Endothelial cell of umbilical vein (primary cell): ENCODE measurements at regions not wholly inside any gene's neighbourhood (a gene's known extent, or its start where the extent isn't known, plus 50 kb on each side); places are given as distances from the start of the nearest gene placed in this dataset.
"Not testable (repeated sequence)": the region's sequence is repeated elsewhere in the genome, so short reads cannot be mapped to it uniquely, and the experiment has no call there.

Experiments
- BruUV-seq: library from RNA; stranded (reverse); fragments of 400-500 nt; replicated peaks from 2 replicates; lab custom pipeline; 2021; lab: Mats Ljungman, UMichigan
- CTCF ChIA-PET: fragments of 300-600, 350-600 bp; sonication (Branson Sonifier 250); formaldehyde crosslinking; loops from one replicate; lab custom pipeline; 2021; ENCODE audit warnings: antibody characterized with exemption, inconsistent platforms; lab: Charles Lee
- POLR2A ChIA-PET: fragments of 300-600, 350-600 bp; sonication (Branson Sonifier 250); formaldehyde crosslinking; loops from one replicate; lab custom pipeline; 2021; ENCODE audit warnings: antibody characterized with exemption, inconsistent platforms; lab: Charles Lee
- DNase-seq: peaks from one replicate; pipeline ENCODE4 v3.0.0-alpha.2; 2011; ENCODE audit warnings: low read depth, low spot score
- FAIRE-seq: peaks from 2 replicates; lab custom pipeline; 2011; peaks lifted over from hg19 to GRCh38; lab: Jason Lieb, UNC
- H2AFZ ChIP-seq: 2 replicates; pipeline ENCODE4 v1.6.0; 2012; ENCODE audit warnings: low read depth, low read length, control low read depth, inconsistent platforms
- H3K27ac ChIP-seq: 2 replicates; pipeline ENCODE4 v1.5.1; 2011; ENCODE audit warnings: low read depth, mild to moderate bottlenecking, control low read depth, low read length, moderate library complexity; ENCODE audit not compliant: insufficient read depth
- H3K27me3 ChIP-seq, 2 experiments: 2 replicates each; pipeline versions ENCODE4 v1.6.0 to v1.6.1; 2011; ENCODE audit warnings: low read length in 2 of 2, mixed read lengths in 1 of 2; ENCODE audit not compliant: control insufficient read depth in 2 of 2, insufficient read depth in 2 of 2
- H3K36me3 ChIP-seq, 2 experiments: 2 replicates in 1 of 2; 3 replicates in 1 of 2; pipeline ENCODE4 v1.5.1; 2011; ENCODE audit warnings: low read length in 2 of 2, mild to moderate bottlenecking in 1 of 2, moderate library complexity in 1 of 2; ENCODE audit not compliant: control insufficient read depth in 2 of 2, insufficient read depth in 2 of 2; ENCODE audit errors: extremely low read depth in 1 of 2
- H3K4me1 ChIP-seq: 3 replicates; pipeline ENCODE4 v1.5.1; 2011; ENCODE audit warnings: mild to moderate bottlenecking, low read length; ENCODE audit not compliant: control insufficient read depth, insufficient read depth; ENCODE audit errors: extremely low read depth
- H3K4me2 ChIP-seq: 2 replicates; pipeline ENCODE4 v1.6.1; 2011; ENCODE audit warnings: low read length, control low read depth, mixed read lengths; ENCODE audit not compliant: insufficient read depth
- H3K4me3 ChIP-seq, 3 experiments: fragments of 200-600 bp in 1 of 3; sonication (generic), shearing (Covaris generic) in 1 of 3; replicated peaks in 1 of 3; 2 replicates each; pipeline ENCODE4 v1.5.1; 2011 to 2016; ENCODE audit warnings: control low read depth in 3 of 3, low read length in 3 of 3, mild to moderate bottlenecking in 2 of 3, inconsistent platforms in 1 of 3, low read depth in 1 of 3, moderate library complexity in 1 of 3; ENCODE audit not compliant: insufficient read depth in 1 of 3
- H3K79me2 ChIP-seq: 2 replicates; pipeline ENCODE4 v1.6.0; 2012; ENCODE audit warnings: low read length, inconsistent platforms; ENCODE audit not compliant: control insufficient read depth, insufficient read depth
- H3K9ac ChIP-seq: replicated peaks from 2 replicates; pipeline ENCODE3; 2011; ENCODE audit warnings: low read length, control low read depth; ENCODE audit not compliant: insufficient read depth; ENCODE audit errors: extremely low read depth
- H3K9me1 ChIP-seq: replicated peaks from 3 replicates; pipeline ENCODE4 v1.6.0; 2011; ENCODE audit warnings: mild to moderate bottlenecking, low read length; ENCODE audit not compliant: control insufficient read depth, insufficient read depth; ENCODE audit errors: extremely low read depth
- H3K9me3 ChIP-seq: replicated peaks from 2 replicates; pipeline ENCODE4 v1.5.1; 2012; ENCODE audit warnings: low read length, inconsistent platforms; ENCODE audit not compliant: control insufficient read depth, insufficient read depth
- H4K20me1 ChIP-seq: replicated peaks from 2 replicates; pipeline ENCODE3; 2011; ENCODE audit warnings: mild to moderate bottlenecking, low read length; ENCODE audit not compliant: control insufficient read depth, insufficient read depth; ENCODE audit errors: extremely low read depth
- EZH2 ChIP-seq: IDR thresholded peaks from 2 replicates; pipeline ENCODE4 v1.6.1; 2012; ENCODE audit warnings: borderline replicate concordance, low read depth, mild to moderate bottlenecking, moderate library complexity, low read length, inconsistent platforms; ENCODE audit not compliant: severe bottlenecking
- FOS ChIP-seq: IDR thresholded peaks from 2 replicates; pipeline ENCODE4 v1.6.1; 2011; ENCODE audit warnings: mild to moderate bottlenecking, low read length, moderate library complexity, borderline replicate concordance; ENCODE audit not compliant: insufficient read depth
- GATA2 ChIP-seq: IDR thresholded peaks from 2 replicates; pipeline ENCODE4 v1.7.0; 2011; ENCODE audit warnings: low read depth, mild to moderate bottlenecking, moderate library complexity, mixed read lengths, low read length; ENCODE audit not compliant: insufficient read length, insufficient read depth
- dilution Hi-C: fragments of 300-500 bp; cut with MboI; formaldehyde crosslinking; loops from one replicate; pipeline ENCODE4 v1.15.0; 2019; ENCODE audit warnings: low sequenced_read_pairs; ENCODE audit not compliant: extremely low pct_ligation_motif_present
- intact Hi-C: fragments of 100-400 bp; cut with micrococcal nuclease; formaldehyde crosslinking; loops from one replicate; pipeline ENCODE4 v1.10.0; 2022
- TF ChIP-seq, protein P1 (sequence below): IDR thresholded peaks from 2 replicates; pipeline ENCODE4 v1.6.1; 2011; ENCODE audit not compliant: insufficient read depth, insufficient read length

DNA sequence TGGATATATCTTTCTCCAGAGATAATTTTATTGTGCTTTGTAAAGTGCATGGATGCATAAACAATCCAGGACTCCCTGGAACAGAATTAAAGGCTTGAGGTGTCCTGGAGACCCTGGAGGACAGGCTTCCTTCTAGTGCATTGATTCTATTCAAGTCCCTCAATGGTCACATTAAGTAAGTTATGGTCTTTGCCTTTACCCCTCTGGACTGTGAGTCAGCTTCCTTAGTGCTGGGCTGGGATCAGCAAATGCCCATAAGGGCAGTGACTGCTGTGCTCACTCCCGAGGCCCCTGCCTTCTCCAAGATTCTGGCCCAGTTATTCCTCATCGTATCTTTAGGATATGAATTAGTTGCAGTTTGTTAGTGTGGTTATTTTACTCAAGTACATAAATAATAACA lies 178.7 kb upstream of the PRSS58 start:
- DNase-seq (peak; percentile 43), FAIRE-seq (peak; percentile 67)
- Histone ChIP-seq H2AFZ (no peak overlapping the region), H4K20me1 (no peaks in the 10 kb centered on the region), H3K27me3 (peaks cover 4 to 6% of the 10 kb centered on the region in 2 experiments), H3K9me3 (no peaks in the 10 kb centered on the region), H3K27ac (no peak overlapping the region), H3K9me1 (no peaks in the 10 kb centered on the region), H3K4me1 (peaks cover 18% of the 10 kb centered on the region), H3K4me3 (no peak overlapping the region), H3K4me2 (no peak overlapping the region), H3K9ac (no peak overlapping the region), H3K79me2 (no peaks in the 10 kb centered on the region), H3K36me3 (no peaks in the 10 kb centered on the region)
- no TSS peak for BruUV-seq
- ChIA-PET CTCF (interaction anchor here (1.1 to 2.1 kb wide), 5 partner anchors 20 to 79 kb away, joined by 3 to 6 read pairs (median 4); no protein-coding TSS in a partner anchor), POLR2A (no interaction called here)
- TF ChIP-seq EZH2 (no peak), FOS (peak; percentile 61), GATA2 (no peak)
- TF ChIP-seq, protein P1, sequence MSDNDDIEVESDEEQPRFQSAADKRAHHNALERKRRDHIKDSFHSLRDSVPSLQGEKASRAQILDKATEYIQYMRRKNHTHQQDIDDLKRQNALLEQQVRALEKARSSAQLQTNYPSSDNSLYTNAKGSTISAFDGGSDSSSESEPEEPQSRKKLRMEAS, result no peak
- intact Hi-C loops (no loop called here), dilution Hi-C loops (no loop called here)

DNA sequence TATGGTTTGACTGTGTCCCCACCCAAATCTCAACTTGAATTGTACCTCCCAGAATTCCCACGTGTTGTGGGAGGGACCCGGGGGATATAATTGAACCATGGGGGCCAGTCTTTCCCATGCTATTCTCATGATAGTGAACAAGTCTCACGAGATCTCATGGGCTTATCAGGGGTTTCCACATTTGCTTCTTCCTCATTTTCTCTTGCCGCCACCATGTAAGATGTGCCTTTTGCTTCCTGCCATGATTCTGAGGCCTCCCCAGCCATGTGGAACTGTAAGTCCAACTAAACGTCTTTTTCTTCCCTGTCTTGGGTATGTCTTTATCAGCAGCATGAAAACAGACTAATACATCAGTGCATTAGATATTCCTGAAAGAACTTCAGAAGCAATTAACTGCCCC lies 177.7 kb upstream of the PRSS58 start:
- H3K4me2 ChIP-seq, H3K4me3 ChIP-seq, H3K36me3 ChIP-seq, dilution Hi-C loops, H2AFZ ChIP-seq, H3K4me1 ChIP-seq, H4K20me1 ChIP-seq, intact Hi-C loops, H3K79me2 ChIP-seq, H3K27me3 ChIP-seq, BruUV-seq, H3K27ac ChIP-seq, DNase-seq, POLR2A ChIA-PET, FAIRE-seq, H3K9ac ChIP-seq, H3K9me3 ChIP-seq, H3K9me1 ChIP-seq: not testable (repeated sequence)
- CTCF ChIA-PET, result interaction anchor here (1.3 to 2.1 kb wide), 2 partner anchors 23 to 48 kb away, joined by 5 to 6 read pairs; no protein-coding TSS in a partner anchor
